ENCODE measurements at regions not wholly inside any gene's neighbourhood (a gene's known extent, or its start where the extent isn't known, plus 50 kb on each side); places are given as distances from the start of the nearest gene placed in this dataset.

DNA sequence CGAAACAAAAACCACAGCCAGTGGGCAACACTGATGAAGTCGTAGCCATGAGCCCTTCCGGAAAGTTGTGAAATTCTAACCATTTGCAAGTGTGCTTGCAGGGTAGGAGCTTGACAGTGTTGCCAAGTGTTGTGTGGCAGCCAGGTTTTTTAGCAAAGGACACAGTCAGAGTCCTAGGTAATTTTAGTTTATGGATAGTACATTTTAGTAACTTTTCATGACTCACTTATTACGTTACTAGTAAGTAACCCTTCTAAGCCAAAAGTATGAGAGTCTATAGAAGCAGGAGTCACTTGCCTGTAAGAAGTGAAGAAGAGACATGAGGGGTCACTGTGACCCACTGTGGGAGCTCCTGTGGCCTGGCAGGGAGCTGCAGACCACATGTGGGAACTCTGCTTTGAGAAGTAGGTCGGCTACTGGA lies 54.8 kb upstream of the ADPGK start:
- Histone ChIP-seq H3K27me3 (ENCODE audit: insufficient read depth, low read length) (peaks cover 17% of the 10 kb centered on the region), H2AFZ (ENCODE audit: low read length) (no peak overlapping the region), H3K79me2 (ENCODE audit: insufficient read depth, low read length) (no peaks in the 10 kb centered on the region), H4K20me1 (ENCODE audit: insufficient read depth, low read length) (no peaks in the 10 kb centered on the region), H3K4me2 (ENCODE audit: insufficient read depth, low read length) (peak overlapping the region; percentile 54), H3K36me3 (ENCODE audit: insufficient read depth, low read length) (no peaks in the 10 kb centered on the region), H3K4me3 (ENCODE audit: insufficient read depth, low read length) (no peak overlapping the region), H3K27ac (ENCODE audit: low read depth, low read length) (no peak overlapping the region), H3K9me3 (ENCODE audit: low read depth, low read length) (no peaks in the 10 kb centered on the region), H3K4me1 (ENCODE audit: insufficient read depth, low read length) (no peaks in the 10 kb centered on the region)
- TF ChIP-seq, protein P1, sequence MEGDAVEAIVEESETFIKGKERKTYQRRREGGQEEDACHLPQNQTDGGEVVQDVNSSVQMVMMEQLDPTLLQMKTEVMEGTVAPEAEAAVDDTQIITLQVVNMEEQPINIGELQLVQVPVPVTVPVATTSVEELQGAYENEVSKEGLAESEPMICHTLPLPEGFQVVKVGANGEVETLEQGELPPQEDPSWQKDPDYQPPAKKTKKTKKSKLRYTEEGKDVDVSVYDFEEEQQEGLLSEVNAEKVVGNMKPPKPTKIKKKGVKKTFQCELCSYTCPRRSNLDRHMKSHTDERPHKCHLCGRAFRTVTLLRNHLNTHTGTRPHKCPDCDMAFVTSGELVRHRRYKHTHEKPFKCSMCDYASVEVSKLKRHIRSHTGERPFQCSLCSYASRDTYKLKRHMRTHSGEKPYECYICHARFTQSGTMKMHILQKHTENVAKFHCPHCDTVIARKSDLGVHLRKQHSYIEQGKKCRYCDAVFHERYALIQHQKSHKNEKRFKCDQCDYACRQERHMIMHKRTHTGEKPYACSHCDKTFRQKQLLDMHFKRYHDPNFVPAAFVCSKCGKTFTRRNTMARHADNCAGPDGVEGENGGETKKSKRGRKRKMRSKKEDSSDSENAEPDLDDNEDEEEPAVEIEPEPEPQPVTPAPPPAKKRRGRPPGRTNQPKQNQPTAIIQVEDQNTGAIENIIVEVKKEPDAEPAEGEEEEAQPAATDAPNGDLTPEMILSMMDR (IDR thresholded peaks at IDR 0.05; ENCODE audit: extremely low read depth, low read depth, low read length) = no peak
- DNase-seq (ENCODE audit: insufficient read length, low spot score, missing footprints) = no peak

DNA sequence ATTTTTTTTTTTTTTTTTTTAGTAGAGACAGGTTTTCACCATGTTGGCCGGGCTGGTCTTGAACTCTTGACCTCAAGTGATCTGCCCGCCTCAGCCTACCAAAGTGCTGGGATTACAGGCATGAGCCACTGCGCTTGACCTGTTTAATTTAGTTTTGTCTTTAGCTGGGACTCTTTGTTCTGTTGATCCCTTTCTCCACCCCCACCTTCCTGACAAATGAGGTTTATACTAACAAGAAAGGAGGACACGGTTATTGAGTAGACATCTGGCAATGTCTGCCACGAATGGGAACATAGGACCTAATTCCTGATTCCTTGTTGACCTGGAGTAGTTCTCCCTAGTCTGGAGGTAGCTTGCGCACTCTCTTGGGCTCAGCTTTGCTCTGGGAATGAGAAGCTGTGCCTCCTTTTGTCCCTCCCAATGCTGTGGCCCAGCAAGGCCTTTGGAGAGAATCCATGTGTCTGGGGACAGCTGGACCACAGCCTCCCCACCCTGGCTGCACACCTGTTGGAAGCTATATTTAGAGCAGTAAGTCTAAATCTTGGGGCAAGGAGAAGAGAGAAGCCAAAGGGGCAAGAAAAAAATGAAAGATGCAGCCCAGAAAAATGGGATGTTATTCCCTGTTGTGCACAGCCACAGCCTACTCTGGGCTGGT lies 53.2 kb upstream of the ADPGK start:
- TF ChIP-seq, protein P1 (IDR thresholded peaks at IDR 0.05; ENCODE audit: extremely low read depth, low read depth, low read length) = no peak
- no peak overlapping the region for H3K27ac ChIP-seq (ENCODE audit: low read depth, low read length)
- no peaks in the 10 kb centered on the region for H3K4me1 ChIP-seq (ENCODE audit: insufficient read depth, low read length)
- H3K36me3 ChIP-seq (ENCODE audit: insufficient read depth, low read length) = no peaks in the 10 kb centered on the region
- no peaks in the 10 kb centered on the region for H4K20me1 ChIP-seq (ENCODE audit: insufficient read depth, low read length)
- peaks cover 26% of the 10 kb centered on the region for H3K27me3 ChIP-seq (ENCODE audit: insufficient read depth, low read length)
- H3K4me2 ChIP-seq (ENCODE audit: insufficient read depth, low read length) = no peak overlapping the region
- DNase-seq (ENCODE audit: insufficient read length, low spot score, missing footprints) = no peak
- no peaks in the 10 kb centered on the region for H3K9me3 ChIP-seq (ENCODE audit: low read depth, low read length)
- H2AFZ ChIP-seq (ENCODE audit: low read length) = no peak overlapping the region
- H3K4me3 ChIP-seq (ENCODE audit: insufficient read depth, low read length) = no peak overlapping the region
- H3K79me2 ChIP-seq (ENCODE audit: insufficient read depth, low read length) = no peaks in the 10 kb centered on the region

DNA sequence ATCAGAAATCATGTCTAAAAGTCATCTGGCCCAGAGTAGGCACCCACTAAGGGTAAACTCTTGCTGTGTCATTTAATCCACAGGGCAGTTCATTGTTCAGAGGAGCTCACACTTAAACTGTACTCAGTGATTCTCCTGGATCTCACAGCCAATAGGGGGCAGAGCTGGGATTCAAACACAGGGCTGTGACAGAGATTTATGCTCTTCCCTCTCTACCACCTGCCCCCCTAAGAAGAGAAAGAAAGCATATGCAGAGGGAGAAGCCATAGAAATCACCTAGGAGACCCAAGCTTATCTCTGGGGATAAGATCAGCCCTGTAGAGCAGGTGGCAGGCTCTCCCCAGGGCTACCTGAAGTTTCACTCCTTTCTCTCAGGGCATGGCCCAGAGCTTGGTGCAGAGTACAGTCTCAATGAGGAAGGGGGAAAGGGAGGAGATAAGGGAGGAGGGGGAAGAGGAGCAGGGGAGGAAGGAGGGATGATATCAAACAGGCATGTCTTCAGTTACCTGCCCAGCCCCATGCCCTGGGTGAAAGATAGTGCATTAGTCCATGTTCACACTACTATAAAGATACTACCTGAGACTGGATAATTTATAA lies 51.8 kb upstream of the ADPGK start:
- no peak for DNase-seq (ENCODE audit: insufficient read length, low spot score, missing footprints)
- H2AFZ ChIP-seq (ENCODE audit: low read length) = no peak overlapping the region
- H3K4me2 ChIP-seq (ENCODE audit: insufficient read depth, low read length) = no peak overlapping the region
- TF ChIP-seq, protein P1 (IDR thresholded peaks at IDR 0.05; ENCODE audit: extremely low read depth, low read depth, low read length) = peak; percentile 43
- no peaks in the 10 kb centered on the region for H3K9me3 ChIP-seq (ENCODE audit: low read depth, low read length)
- no peak overlapping the region for H3K27ac ChIP-seq (ENCODE audit: low read depth, low read length)
- H3K4me3 ChIP-seq (ENCODE audit: insufficient read depth, low read length) = no peak overlapping the region
- H3K27me3 ChIP-seq (ENCODE audit: insufficient read depth, low read length) = peaks cover 20% of the 10 kb centered on the region
- H3K4me1 ChIP-seq (ENCODE audit: insufficient read depth, low read length) = no peaks in the 10 kb centered on the region
- no peaks in the 10 kb centered on the region for H3K79me2 ChIP-seq (ENCODE audit: insufficient read depth, low read length)
- no peaks in the 10 kb centered on the region for H3K36me3 ChIP-seq (ENCODE audit: insufficient read depth, low read length)
- no peaks in the 10 kb centered on the region for H4K20me1 ChIP-seq (ENCODE audit: insufficient read depth, low read length)

DNA sequence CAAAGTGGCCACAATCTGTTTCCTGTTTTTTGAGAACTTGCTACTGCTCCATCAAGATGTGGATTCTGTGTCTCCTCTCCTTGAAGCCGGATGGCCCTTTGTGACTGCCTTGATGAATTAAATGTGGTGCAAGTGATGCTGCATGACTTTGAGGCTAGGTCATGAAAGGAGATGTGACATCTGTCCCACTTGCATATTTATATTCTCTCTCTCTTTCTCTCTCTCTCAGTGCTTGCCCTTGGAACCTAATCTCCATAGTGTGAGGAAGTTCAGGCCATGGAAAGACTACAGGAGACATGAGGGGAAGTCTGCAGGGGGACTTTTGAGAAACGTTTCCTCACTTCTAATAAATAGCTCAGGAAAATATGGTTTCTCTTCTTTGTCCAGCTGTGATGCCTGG lies 50.0 kb upstream of the ADPGK start:
- Histone ChIP-seq H4K20me1 (ENCODE audit: insufficient read depth, low read length) (no peaks in the 10 kb centered on the region), H3K27me3 (ENCODE audit: insufficient read depth, low read length) (peaks cover 27% of the 10 kb centered on the region), H2AFZ (ENCODE audit: low read length) (no peak overlapping the region), H3K36me3 (ENCODE audit: insufficient read depth, low read length) (no peaks in the 10 kb centered on the region), H3K9me3 (ENCODE audit: low read depth, low read length) (no peaks in the 10 kb centered on the region), H3K79me2 (ENCODE audit: insufficient read depth, low read length) (no peaks in the 10 kb centered on the region), H3K27ac (ENCODE audit: low read depth, low read length) (no peak overlapping the region), H3K4me3 (ENCODE audit: insufficient read depth, low read length) (no peak overlapping the region), H3K4me2 (ENCODE audit: insufficient read depth, low read length) (no peak overlapping the region), H3K4me1 (ENCODE audit: insufficient read depth, low read length) (no peaks in the 10 kb centered on the region)
- TF ChIP-seq, protein P1 (IDR thresholded peaks at IDR 0.05; ENCODE audit: extremely low read depth, low read depth, low read length) = no peak
- no peak for DNase-seq (ENCODE audit: insufficient read length, low spot score, missing footprints)
